Spinal cord (tissue), 9 donors: ENCODE measurements at regions not wholly inside any gene's neighbourhood (a gene's known extent, or its start where the extent isn't known, plus 50 kb on each side); places are given as distances from the start of the nearest gene placed in this dataset.

Experiments
- DNase-seq, 6 donors: peaks; one replicate each; pipeline versions ENCODE4 v3.0.0 to v3.0.0-alpha.2; 2013 to 2015; ENCODE audit warnings: low spot score in 6 of 6, low read depth in 4 of 6
- H3K27ac ChIP-seq: one replicate; pipeline ENCODE4 v1.5.1; 2013; ENCODE audit warnings: low read depth, low read length, control low read depth
- H3K27me3 ChIP-seq: one replicate; pipeline ENCODE4 v1.6.1; 2013; ENCODE audit warnings: low read length; ENCODE audit not compliant: control insufficient read depth, insufficient read depth
- H3K36me3 ChIP-seq: one replicate; pipeline ENCODE4 v1.6.1; 2013; ENCODE audit warnings: low read length; ENCODE audit not compliant: control insufficient read depth, insufficient read depth
- H3K4me1 ChIP-seq: one replicate; pipeline ENCODE4 v1.6.1; 2013; ENCODE audit warnings: low read length; ENCODE audit not compliant: control insufficient read depth, insufficient read depth
- H3K4me3 ChIP-seq: one replicate; pipeline ENCODE4 v1.5.1; 2013; ENCODE audit warnings: low read depth, low read length, control low read depth
- H3K9me3 ChIP-seq: one replicate; pipeline ENCODE4 v1.6.1; 2013; ENCODE audit warnings: low read length; ENCODE audit not compliant: control insufficient read depth, insufficient read depth
- WGBS: methylation state at CpG from one replicate; pipeline ENCODE4 v1.1.5; 2013; ENCODE audit warnings: missing lambda C conversion rate; ENCODE audit not compliant: insufficient coverage; 5-methylcytosine and 5-hydroxymethylcytosine counted together
- donor health status: healthy.

DNA sequence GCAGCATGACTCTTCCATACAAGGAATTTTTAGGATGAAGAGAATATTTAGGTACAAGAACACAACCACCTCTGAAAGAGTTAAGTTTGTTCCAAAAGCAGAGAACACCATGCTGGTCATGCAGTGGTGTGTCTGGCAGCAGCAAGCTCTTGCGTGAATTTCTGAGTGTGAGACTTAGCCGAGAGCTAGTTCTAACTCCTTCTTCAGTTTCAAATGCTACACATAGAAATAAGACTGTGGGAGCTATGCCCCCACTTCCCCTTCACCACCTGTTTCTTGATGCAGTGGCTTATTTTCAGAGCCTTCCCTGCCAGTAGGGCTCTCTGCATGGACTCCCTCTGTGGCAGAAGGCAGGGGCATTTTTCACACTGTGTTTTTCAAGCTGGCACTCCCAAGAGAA, 122.9 kb upstream of the ZNF366 start:
- no peaks in the 10 kb centered on the region for H3K36me3 ChIP-seq
- 0% methylated on average over 1 of the region's 2 CpGs for WGBS

DNA sequence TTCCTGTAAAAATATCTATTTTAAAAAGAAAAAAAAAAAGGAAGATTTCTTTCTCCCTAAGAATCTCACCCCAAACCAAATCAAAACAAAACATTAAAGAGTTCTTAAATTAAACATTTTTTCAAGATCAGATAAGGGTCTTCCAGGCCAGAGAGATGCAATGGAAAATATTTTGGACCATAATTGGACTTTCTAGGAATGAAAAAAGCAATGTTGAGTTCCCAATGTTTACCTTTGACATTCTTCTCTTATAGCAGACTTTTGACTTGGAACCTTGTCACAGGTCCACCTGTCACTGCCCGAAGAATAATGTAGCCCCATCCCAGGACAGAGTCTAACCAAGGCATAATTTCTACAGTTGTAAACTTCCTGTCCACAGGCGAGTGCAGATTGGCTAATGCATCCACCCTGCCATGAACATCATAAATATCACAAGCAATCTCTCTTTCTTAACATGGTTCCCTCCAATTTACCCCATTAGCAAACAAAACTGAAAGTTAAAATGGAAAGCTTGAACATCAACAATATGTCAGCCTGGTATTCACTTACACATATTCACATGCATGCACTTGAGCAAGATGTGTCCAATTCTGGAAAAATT, 121.7 kb upstream of the ZNF366 start:
- H3K4me3 ChIP-seq = no peak overlapping the region
- no peaks in the 10 kb centered on the region for H3K27me3 ChIP-seq
- DNase-seq = no peak
- no peaks in the 10 kb centered on the region for H3K9me3 ChIP-seq
- H3K27ac ChIP-seq = no peak overlapping the region
- 84% methylated on average over 2 of the region's 2 CpGs for WGBS
- H3K36me3 ChIP-seq = no peaks in the 10 kb centered on the region
- H3K4me1 ChIP-seq = peaks cover 5% of the 10 kb centered on the region

More for the DNA sequence above, 122.9 kb upstream of the ZNF366 start:
- Histone ChIP-seq H3K27me3 (no peaks in the 10 kb centered on the region), H3K4me1 (peaks cover under 1% of the 10 kb centered on the region), H3K27ac (no peak overlapping the region), H3K4me3 (no peak overlapping the region), H3K9me3 (no peaks in the 10 kb centered on the region)
- peak in 1 of 6 donors; percentile 66 for DNase-seq

DNA sequence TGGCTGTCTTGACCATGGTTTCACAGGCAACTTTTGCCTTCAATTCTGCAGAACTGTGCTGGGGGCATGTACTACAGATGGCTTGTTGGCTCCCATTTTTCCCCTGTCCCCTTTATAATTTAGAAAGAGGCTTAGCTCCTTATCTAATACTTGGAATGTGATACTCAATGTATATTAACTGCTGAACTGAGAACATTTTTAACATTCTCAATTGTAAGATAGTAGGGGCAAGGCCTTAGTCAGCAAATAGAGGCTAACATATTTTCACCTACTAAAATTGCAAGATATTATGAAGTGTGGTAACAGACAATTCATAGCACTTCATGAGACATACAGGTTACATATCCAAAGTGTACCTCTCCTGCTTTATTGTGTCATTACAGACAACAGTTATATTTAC, 118.1 kb upstream of the ZNF366 start:
- Histone ChIP-seq H3K27ac (no peak overlapping the region), H3K4me1 (peaks cover 5% of the 10 kb centered on the region), H3K36me3 (no peaks in the 10 kb centered on the region), H3K27me3 (no peaks in the 10 kb centered on the region), H3K4me3 (no peak overlapping the region), H3K9me3 (no peaks in the 10 kb centered on the region)
- no peak for DNase-seq

DNA sequence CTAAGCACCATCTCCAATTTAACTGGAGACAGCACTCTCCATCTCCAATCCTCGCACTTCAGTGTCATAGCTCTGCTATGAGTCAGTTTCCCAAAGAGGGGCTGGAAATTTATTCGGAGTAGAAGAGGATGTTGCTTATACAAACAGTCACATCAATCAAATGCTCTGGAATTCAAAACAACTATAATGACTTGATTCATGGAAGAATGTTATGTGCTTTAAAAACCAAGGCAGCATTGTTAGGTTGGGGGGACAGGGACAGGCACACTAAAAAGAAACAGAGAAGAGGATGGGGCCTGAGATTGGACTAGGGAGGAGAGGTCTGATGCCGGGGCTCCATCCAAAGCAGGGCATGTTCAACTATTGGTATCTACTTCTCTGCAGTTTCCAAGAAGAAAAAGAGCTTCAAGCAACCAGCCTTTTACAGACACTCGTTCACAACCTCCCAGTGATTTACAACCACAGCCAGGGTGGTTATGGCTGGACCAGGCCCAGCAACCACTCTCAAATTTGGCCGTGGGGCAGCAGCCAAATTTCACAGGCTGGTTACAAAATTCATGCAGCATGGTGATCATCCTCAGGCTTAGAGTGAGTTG, 117.5 kb upstream of the ZNF366 start:
- 57% methylated on average over 1 of the region's 5 CpGs for WGBS
- H3K36me3 ChIP-seq = no peaks in the 10 kb centered on the region
- H3K4me3 ChIP-seq = no peak overlapping the region
- no peak for DNase-seq
- H3K9me3 ChIP-seq = no peaks in the 10 kb centered on the region
- no peaks in the 10 kb centered on the region for H3K27me3 ChIP-seq
- H3K27ac ChIP-seq = no peak overlapping the region
- H3K4me1 ChIP-seq = peaks cover 5% of the 10 kb centered on the region

DNA sequence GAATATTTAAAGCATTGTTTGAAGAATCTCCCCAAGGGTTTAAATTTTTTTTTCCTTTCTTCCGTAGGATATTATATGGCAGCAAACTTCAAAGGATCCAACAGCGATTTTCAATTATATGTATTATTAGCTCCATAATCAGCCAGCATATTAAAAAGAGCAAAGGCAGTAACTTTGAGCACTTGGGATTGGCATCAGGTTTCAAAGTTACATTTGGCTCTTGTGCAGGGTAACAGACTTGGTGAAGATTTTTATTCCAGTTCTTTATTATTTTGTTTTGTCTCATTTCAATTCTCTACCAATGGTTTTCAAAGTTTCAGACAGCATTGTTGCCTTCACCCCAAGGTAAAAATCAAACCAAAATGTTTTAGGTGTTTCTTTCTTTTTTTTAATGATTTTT, 116.7 kb upstream of the ZNF366 start:
- no peaks in the 10 kb centered on the region for H3K36me3 ChIP-seq
- no CpG with 5 or more reads among the region's 2 CpGs for WGBS
- H3K9me3 ChIP-seq = peaks cover 1% of the 10 kb centered on the region
- H3K4me1 ChIP-seq = peaks cover 5% of the 10 kb centered on the region
- DNase-seq = no peak
- no peaks in the 10 kb centered on the region for H3K27me3 ChIP-seq
- no peak overlapping the region for H3K4me3 ChIP-seq
- H3K27ac ChIP-seq = no peak overlapping the region

DNA sequence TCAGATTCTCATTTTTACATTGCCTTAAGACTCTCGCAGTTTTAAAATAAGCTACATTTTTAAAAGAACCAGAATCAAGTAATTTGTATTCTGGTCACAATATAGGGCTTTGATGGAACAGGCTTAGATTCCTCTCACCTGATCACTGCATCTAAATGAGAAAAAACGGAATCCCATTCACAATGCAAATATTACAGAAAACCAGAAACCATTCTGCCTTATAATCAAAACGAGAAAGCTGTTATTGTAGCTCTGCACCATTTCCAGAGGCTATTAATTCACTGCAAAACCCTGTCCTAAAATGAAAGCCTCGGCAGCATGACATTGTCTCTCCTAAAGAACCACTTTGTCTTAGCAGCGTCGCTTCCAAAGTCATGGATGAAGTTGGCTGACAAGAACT, 116.1 kb upstream of the ZNF366 start:
- Histone ChIP-seq H3K4me1 (peaks cover 5% of the 10 kb centered on the region), H3K36me3 (no peaks in the 10 kb centered on the region), H3K27me3 (no peaks in the 10 kb centered on the region), H3K27ac (no peak overlapping the region), H3K4me3 (no peak overlapping the region), H3K9me3 (peaks cover 1% of the 10 kb centered on the region)
- no CpG with 5 or more reads among the region's 6 CpGs for WGBS
- peak in 1 of 6 donors; percentile 60 for DNase-seq

DNA sequence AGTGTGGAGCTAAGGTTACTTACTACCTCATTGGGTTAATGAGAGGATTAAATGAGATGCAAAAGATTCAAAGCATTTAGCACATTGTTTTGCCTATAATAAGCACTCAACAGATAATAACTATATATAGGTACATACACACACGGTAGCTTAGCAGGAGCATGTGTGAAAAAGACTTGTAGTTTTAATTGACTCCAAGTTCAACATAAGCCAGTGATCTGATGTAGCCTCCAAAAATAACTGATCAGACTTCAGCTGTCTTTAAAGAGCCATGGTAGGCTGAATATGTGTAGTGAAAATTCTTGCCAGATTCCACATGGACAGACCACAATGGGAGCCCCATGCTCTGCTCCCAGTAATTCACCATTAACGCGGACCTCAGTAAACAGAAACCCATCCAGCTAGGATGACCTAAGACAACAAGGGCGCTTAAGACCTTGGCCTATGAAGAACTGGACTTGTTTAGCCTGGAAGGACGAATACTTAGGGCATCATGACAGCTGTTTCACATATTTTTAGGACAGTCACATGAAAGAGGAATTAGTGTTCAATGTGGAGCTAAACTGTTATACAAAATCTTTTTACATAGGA, 115.1 kb upstream of the ZNF366 start:
- no CpG with 5 or more reads among the region's 5 CpGs for WGBS
- Histone ChIP-seq H3K36me3 (no peaks in the 10 kb centered on the region), H3K27ac (no peak overlapping the region), H3K27me3 (no peaks in the 10 kb centered on the region), H3K4me3 (no peak overlapping the region), H3K4me1 (peaks cover 5% of the 10 kb centered on the region), H3K9me3 (peaks cover 1% of the 10 kb centered on the region)
- no peak for DNase-seq

DNA sequence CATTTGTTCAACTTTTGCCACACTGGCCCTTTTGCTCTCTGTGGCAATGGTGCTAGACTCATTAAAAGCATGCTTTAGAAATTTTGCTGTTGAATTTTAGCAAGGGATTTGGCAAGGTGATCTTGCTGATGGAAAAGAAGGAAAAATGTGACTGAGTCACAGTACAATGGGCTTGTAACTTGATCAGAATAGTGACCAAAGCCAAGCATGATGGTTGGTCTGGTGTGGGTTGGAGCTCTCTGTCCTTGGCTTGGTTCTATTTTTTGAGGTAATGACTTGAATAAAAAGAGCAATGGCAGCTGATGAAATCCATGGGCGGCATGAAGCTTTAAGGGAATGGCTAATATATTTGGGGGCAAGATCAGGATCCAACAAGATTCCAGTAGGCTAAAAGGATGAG, 114.4 kb upstream of the ZNF366 start:
- Histone ChIP-seq H3K36me3 (no peaks in the 10 kb centered on the region), H3K27me3 (no peaks in the 10 kb centered on the region), H3K9me3 (peaks cover 1% of the 10 kb centered on the region), H3K4me1 (peaks cover 5% of the 10 kb centered on the region), H3K27ac (no peak overlapping the region), H3K4me3 (no peak overlapping the region)
- WGBS = no CpG with 5 or more reads among the region's 1 CpG
- no peak for DNase-seq

DNA sequence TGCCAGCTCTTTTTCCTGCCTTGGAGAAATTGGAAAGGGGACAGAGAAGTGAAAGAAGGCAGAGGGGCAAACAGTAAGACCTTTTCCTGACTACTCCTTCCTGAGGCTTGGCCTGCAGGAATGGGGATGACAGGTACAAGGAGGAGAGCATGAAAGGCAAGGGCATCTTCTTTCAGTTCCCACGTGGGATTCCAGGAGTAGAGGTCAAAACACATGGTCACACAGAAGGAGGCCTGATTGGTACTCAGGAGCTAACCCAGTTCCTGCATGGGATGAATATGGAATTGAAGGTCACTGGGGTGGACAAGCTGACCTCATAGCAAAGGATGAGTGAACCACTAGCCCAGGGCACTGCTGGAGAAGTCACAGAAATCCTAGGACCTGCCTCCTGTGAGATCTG, 112.5 kb upstream of the ZNF366 start:
- Histone ChIP-seq H3K4me3 (no peak overlapping the region), H3K4me1 (peaks cover under 1% of the 10 kb centered on the region), H3K36me3 (no peaks in the 10 kb centered on the region), H3K27me3 (no peaks in the 10 kb centered on the region), H3K9me3 (peaks cover 1% of the 10 kb centered on the region), H3K27ac (no peak overlapping the region)
- 83% methylated on average over 1 of the region's 1 CpG for WGBS
- no peak for DNase-seq

DNA sequence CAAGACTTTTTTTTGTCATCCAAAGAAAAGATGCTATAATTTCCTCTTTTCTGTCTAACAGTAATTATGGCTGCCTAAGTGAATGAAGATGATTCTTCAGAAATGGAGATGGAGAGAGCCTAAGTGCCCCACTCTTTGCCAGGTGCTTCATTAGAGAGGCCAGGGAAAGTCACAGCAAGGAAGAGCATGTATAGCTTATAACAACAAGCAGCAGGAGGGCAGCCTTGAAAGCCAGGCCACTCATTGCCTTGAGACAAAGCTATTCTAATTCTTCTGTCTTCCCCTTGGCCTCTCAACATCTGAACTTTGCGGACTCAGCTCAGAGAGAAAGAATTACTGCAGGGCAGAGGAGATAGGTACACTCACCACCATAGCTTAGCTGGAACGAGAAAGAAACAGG, 112.0 kb upstream of the ZNF366 start:
- DNase-seq = no peak
- no peak overlapping the region for H3K4me3 ChIP-seq
- no peak overlapping the region for H3K27ac ChIP-seq
- H3K36me3 ChIP-seq = no peaks in the 10 kb centered on the region
- H3K4me1 ChIP-seq = no peaks in the 10 kb centered on the region
- WGBS = 78% methylated on average over 1 of the region's 2 CpGs
- no peaks in the 10 kb centered on the region for H3K27me3 ChIP-seq
- peaks cover 1% of the 10 kb centered on the region for H3K9me3 ChIP-seq
